CD4-positive, alpha-beta T cell treated with Interleukin-12 subunit alpha and Interleukin-12 subunit beta, for 1 hour (primary cell): ENCODE measurements at regions not wholly inside any gene's neighbourhood (a gene's known extent, or its start where the extent isn't known, plus 50 kb on each side); places are given as distances from the start of the nearest gene placed in this dataset.

Experiments
- DNase-seq: peaks from one replicate; pipeline ENCODE4 v3.0.0-alpha.2; 2020

DNA sequence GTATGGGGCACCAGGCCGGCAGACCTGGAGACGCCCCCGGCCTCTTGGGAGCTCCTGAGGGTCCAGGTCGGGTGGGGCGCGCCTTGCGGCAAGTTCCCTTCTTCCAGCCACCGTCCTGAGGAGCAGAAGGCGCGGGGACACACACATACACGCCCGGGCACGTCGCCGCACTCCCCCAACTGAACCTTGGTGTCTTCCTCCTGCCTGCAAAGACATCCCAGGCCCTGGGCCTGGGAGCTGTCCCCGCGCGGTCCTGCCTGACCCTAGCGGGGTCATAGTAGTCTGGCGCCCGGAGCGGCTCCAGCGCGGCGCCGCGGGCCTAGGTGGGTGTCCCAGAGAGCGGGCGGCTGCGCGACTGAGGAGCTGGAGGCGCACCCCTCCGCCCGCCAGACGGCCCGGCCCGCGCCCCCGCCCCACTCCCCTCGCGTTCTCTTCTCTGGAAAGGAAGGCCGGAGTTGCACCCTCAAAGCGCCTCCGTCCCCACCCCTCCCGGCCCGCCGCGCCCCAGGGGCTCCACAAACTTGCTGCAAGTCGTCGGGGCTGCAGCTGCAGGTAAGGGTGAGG is 185.9 kb upstream of the LINGO1 start:
- DNase-seq: no peak

GRCh38 chr15:77817434-77817833 is 184.7 kb upstream of the LINGO1 start:
- DNase-seq: no peak

DNA sequence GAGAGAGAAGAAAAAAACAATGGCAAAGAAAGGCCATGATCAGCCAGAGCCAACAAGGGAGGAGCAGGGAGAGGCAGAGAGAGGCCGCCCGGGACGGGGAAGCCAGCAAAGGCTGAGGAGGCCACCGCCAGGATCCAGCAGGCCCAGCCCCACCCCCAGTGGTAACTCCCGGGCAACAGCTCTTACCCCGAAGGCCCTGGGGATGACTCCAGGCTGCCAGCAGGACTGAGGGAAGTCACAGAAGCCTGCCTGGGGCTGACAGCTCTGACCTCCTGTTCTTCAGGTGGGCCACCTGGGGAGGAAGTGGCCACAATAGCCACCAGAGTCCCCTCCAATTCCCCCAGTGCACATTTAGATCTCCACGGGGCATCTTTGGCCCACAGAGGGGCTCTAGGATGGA is 184.3 kb upstream of the LINGO1 start:
- DNase-seq: no peak

- DNase-seq: no peak
These were observed 182.3 kb upstream of the LINGO1 start for GRCh38 chr15:77815015-77815414.

DNA sequence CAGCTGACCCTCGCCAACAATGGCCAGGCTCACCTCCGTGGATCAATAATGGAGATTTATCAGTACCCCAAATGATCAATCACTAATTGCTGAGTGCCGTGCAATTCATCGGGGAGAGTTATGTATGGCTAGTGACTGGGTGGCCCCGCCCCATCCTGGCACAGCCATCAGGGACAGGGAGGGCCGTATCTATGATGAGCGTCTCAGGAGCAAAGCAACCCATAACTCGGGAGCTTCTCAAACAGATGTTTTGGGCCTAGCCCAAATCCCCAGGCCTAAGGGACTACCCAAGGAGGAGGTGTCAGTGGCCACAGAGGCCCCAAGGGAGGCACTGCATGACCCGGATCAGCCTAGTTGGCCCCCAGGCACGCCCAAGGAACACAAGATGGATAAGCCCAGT is 180.0 kb upstream of the LINGO1 start:
- DNase-seq: no peak

DNA sequence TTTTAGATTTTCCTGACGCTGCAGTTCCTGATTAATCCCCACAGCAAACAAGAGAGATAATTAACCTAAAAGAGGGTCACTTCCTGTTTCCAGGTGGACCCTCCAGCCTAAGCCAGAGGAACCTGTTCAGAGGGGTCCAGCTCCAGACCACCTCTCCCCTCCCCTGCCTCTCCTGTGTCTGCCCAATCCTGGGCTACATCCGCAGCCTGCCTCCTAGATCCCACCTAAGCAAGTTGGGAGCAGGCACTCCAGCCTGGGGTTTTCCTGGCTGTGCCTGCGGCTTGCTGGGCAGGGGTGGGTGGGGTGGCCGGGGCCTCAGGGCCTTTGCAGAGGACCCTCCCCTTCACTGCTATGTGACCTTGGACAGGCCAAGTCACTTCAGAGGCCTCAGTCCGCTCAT is 178.6 kb upstream of the LINGO1 start:
- no peak for DNase-seq

DNA sequence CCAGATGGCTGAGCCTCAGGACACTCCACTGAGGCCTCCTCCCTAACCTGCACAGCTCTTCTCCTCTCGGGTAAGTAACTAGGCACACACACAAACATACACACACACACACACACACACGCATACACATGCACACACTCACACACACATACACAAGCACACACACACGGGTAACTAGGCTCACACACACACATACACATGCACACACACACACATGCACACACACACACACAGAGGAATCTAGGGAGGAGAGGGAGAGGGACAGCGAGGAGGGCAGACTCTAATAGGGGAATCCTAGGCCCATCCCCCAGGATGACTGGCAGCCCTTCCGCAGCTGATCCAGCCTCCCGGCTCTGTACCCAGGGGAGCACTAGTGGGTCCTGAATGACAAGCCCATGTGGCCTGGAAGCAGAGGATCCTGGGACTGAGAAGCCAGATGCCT is 177.4 kb upstream of the LINGO1 start:
- no peak for DNase-seq

DNA sequence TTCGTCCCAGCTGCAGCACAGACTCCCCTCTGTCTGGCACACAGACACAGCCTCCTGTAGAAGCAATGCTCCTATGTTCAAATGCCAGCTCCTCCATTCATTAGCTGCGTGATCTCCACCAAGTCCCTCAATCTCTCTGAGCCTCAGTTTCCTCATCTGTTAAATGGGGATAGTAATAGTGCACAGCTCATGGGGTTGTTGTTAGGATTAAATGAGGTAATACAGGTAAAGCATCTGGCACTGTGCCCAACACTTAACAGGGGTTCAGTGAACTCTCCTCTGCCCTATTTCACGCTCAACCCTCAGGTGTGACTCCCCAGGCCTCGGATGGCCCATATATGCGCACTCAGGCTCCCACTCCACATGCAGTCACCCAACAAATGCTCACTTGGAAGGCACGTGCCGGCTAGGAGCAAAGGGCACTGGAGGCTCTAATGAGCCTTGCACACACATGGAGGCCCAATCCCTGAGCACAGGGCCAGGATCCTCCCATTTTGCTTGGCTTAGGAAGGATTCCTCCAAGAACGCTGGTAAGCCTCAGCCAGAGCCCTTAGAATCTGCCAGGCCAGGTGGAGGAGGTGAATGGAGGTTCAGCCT is 176.0 kb upstream of the LINGO1 start:
- no peak for DNase-seq

GRCh38 chr15:77808075-77808474 is 175.4 kb upstream of the LINGO1 start:
- DNase-seq: no peak

- DNase-seq: no peak
These were observed 174.9 kb upstream of the LINGO1 start for GRCh38 chr15:77807611-77808010.

DNA sequence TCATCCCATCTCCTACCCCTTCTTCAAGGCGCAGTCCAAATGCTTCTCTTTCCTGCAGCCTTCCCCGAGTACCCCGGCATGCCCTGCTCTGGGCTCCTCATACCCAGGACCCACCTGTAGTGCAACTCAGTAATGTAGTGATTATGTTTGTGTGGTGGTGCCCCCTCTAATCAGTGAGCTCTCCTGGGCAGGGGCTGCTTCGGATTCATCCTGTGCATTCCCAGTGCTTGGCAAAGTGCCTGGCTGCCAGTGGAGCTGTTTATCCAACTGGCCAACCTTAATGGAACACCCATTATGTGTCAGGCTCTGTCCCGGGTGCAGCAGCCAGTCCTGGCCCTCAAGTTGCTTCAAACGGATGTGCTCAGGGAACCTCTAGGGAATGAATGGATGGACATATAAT is 174.4 kb upstream of the LINGO1 start:
- no peak for DNase-seq

DNA sequence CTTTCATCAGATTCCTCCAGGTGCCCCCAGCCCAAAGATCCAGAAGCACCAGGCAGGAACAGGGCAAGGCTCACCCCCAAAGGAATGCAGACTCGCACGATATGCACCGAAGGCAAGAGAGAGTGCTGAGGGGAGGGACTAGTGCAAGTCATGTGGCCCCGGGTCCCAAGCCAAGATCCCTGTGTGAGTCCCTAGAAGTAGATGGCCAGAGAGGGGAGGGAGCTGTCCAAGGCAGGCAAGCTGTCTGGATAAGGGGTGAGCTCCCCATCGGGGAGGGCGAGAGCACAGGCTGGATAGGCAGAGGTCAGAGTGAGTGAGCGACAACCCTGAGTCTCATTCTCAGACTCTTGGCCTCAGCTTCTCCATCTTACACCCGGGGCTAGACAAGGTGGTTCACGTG is 171.5 kb upstream of the LINGO1 start:
- DNase-seq: no peak

- DNase-seq: no peak
These were observed 170.8 kb upstream of the LINGO1 start for GRCh38 chr15:77803487-77803886.

- no peak for DNase-seq
These were observed 167.6 kb upstream of the LINGO1 start for GRCh38 chr15:77800305-77800704.

- no peak for DNase-seq
These were observed 166.1 kb upstream of the LINGO1 start for GRCh38 chr15:77798847-77799246.

DNA sequence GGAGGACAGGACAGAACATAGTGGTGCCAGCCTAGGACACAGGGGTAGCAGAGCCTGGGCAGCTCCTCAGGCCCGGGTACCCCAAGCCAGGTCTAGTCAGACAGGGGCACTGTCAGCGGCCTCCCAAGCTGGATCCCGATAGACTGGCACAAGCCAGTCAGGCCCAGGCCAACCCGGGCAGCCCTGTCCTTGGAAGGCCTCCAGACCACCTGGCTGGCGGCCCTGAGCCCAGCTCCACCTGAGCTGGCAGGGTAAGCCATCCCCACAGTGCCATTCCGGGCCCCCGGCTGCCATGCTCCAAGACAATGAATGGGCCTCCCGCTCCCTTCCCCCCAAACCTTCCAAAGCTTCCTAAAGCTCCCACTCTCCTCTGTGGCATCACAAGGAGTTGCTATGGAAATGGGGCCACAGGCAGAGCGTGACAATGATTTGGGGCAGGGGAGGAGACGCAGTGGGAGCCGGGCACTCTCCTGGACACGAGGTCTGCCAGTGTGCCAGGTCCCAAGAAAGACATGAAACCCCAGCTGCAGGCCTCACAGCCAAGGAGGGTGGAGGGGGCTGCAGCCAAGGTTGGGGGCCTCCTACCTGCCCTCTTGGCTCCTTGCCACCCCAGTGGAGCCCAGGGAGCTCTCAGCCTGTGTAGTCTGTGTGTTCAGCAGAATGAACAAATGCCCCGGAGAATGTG is 165.6 kb upstream of the LINGO1 start:
- DNase-seq: no peak

DNA sequence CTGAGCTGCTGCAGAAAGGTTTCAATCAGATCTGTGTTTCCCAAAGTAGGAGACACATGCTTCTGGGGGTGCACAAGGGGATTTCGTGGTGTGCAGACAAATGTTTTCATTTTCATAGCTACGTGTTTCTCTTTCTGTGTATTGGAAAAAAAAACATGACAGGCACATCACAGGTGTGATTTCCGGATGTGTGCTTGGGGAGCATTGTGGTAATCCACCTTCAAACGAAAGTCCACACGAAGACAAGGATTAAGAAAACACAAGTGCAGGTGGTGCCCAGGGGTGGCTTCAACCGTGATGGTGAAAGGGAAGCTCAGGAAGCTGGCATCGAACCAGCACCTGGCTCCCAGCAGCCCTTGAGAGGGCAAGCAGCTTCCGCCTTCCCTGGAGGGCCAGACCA is 164.6 kb upstream of the LINGO1 start:
- no peak for DNase-seq

DNA sequence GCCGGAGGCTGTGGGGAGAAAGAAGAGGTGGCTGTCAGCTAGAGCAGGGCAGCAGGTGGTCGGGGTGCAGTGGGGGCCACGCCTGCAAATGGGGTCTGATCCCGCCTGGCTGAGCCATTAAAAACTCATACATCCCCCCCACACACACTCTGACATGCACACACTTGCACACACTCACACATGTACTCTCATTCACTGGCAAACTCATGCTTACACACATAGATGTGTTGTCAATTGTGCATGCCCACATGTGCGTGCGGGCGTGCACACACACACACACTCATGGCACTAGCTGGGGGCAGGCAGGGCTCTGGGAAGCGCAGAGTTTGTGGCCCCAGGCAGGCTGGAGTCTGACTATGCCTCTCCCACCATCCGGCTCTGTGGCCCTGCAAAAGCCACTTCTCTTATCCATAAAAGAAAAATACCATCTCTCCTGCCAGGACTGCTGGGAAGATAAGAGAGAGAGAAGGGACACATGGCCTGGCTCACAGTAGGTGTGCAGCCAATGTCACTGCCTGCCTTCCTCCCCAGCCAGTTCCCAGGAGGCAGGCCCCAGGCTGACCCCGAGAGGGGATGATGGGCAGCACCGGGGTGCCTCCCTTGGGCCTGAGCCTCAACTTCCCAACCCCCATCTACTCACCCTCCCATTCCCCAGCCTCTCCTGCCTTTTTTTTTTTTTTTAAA is 163.5 kb upstream of the LINGO1 start:
- no peak for DNase-seq

DNA sequence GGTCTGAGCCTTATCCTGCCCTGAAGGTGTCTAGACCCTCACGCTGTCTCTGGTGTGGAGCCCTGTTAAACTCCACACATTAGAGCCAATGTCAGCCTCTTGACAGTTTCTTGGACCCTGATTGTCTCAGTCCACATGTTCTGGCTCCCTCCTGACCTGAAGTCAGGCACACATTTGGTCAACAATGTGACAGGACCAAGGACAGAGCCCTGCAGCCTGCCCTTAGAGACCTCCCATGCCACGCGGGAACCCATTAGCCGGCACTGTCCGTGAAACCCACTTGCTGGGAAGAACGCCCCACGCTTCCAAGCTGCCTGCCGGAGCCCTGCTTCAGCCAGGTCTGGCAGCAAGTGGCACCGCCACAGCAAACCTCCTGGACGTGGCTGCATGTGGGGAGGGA is 162.7 kb upstream of the LINGO1 start:
- no peak for DNase-seq

- DNase-seq: no peak
These were observed 159.2 kb upstream of the LINGO1 start for GRCh38 chr15:77791941-77792340.

DNA sequence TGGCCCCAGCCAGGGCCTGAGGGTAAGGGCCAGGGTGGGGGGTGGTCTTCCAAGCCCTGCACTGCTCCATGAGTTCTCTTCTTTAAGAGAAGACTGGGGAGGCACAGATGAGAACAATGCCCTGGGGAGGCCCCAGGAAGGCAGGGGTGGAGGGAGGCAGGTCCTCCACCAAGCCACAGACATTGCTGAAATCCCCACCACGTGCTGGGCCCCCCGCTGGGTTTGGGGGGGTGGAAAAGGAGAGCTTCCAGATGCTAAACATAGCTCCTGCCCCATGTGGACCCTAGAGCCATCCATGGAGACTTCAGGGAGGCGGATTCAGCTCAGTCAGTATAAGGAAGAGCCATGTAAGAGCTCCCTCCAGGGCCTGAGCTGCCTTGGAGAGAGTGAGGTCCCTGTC is 157.8 kb upstream of the LINGO1 start:
- no peak for DNase-seq

GRCh38 chr15:77786956-77787355 is 154.2 kb upstream of the LINGO1 start:
- DNase-seq: no peak

DNA sequence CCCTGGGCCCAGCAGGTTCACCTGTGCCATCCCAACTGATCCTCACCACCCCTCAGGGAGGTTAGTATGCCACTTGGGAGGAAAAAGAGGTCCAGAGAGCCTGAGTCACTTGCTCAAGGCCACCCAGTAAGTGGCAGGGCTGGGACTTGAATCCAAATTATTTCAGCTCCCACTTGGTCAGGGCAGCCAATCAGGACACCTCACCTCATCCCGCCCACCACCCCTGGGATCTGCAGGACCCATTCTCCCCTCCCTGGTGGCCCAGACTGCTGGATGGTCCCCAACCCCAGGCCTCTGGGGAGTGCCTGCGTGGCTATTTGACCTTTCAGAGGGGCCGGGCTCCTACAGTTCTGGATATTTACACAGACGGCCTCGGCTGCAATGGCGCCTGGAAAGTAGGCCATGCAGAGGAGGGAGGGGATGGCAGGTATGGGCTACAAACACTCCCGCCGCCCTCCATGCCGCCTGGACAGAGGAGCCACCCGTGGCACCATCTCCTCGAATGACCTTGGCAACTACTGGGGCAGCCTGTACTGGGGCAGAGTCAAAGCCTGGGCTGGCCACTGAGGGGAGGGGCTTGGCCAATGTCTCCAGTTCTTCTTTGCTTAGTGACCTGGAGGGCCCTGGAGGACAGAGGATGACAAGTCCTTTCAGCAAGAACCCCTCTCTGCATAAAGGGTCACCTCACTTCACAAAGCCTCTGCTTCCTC is 153.6 kb upstream of the LINGO1 start:
- DNase-seq: no peak
